ENCODE measurements at regions not wholly inside any gene's neighbourhood (a gene's known extent, or its start where the extent isn't known, plus 50 kb on each side); places are given as distances from the start of the nearest gene placed in this dataset.

- Histone ChIP-seq H2BK120ac (ENCODE audit: low read depth, low read length) (no peak overlapping the region), H3K56ac (ENCODE audit: extremely low read depth, insufficient read depth, low read length) (no peak overlapping the region), H3K4me3 (ENCODE audit: insufficient read depth, low read depth, low read length) (no peak overlapping the region), H3K9me1 (ENCODE audit: insufficient read depth, low read length) (no peaks in the 10 kb centered on the region), H2BK20ac (ENCODE audit: low read depth, low read length) (no peak overlapping the region), H4K20me1 (ENCODE audit: insufficient read depth, low read length) (no peaks in the 10 kb centered on the region), H3K4me2 (ENCODE audit: low read depth, low read length) (no peak overlapping the region), H4K8ac (ENCODE audit: low read depth in 2 of 2, low read length in 2 of 2) (no peak overlapping the region), H3K18ac (ENCODE audit: low read depth, low read length) (no peak overlapping the region), H3K79me1 (ENCODE audit: low read depth in 1 of 2, low read length in 2 of 2) (no peaks in the 10 kb centered on the region), H3K4me1 (ENCODE audit: control insufficient read depth, insufficient read depth, low read length) (no peaks in the 10 kb centered on the region), H2BK15ac (ENCODE audit: low read depth, low read length) (no peak overlapping the region), H3K36me3 (ENCODE audit: control insufficient read depth, insufficient read depth, low read length) (no peaks in the 10 kb centered on the region), H2AK5ac (ENCODE audit: low read depth, low read length) (no peak overlapping the region), H2BK5ac (ENCODE audit: low read depth, low read length, poor library complexity, severe bottlenecking) (no peak overlapping the region), H3K23ac (ENCODE audit: low read depth, low read length) (no peak overlapping the region), H3K14ac (replicated peaks; ENCODE audit: low read depth, low read length) (no peak overlapping the region), H3K9ac (ENCODE audit: low read depth, low read length) (no peak overlapping the region), H2AK9ac (replicated peaks; ENCODE audit: low read depth, low read length, poor library complexity) (no peak overlapping the region), H4K5ac (ENCODE audit: low read depth, low read length) (no peak overlapping the region), H2AFZ (replicated peaks; ENCODE audit: low read length, poor library complexity) (no peak overlapping the region), H3K4ac (ENCODE audit: low read depth, low read length) (no peak overlapping the region), H3K9me3 (ENCODE audit: control insufficient read depth, insufficient read depth, low read length) (peaks cover 5% of the 10 kb centered on the region), H3K27ac (ENCODE audit: insufficient read depth, low read length) (no peak overlapping the region), H4K91ac (ENCODE audit: insufficient read depth, low read depth, low read length) (no peak overlapping the region), H3K27me3 (ENCODE audit: control insufficient read depth, insufficient read depth, low read length) (no peaks in the 10 kb centered on the region)
- BruUV-seq (replicated peaks): no TSS peak
- DNase-seq: no peak
- in situ Hi-C loops (cut with MboI; ENCODE audit: low sequenced_read_pairs) (no loop called here), intact Hi-C loops (cut with micrococcal nuclease) (no loop called here), dilution Hi-C loops (cut with HindIII; ENCODE audit: low sequenced_read_pairs, unreplicated experiment) (no loop called here)
- no peak for ATAC-seq (ENCODE audit: low read depth)
- WGBS, 2 experiments (ENCODE audit: extremely low coverage in 2 of 2, insufficient read length in 1 of 2): no CpG with 5 or more reads among the region's 2 CpGs
- TF ChIP-seq MAFK (IDR thresholded peaks at IDR 0.05; ENCODE audit: low read depth, low read length): no peak
- no peak for TF ChIP-seq POLR2A (IDR thresholded peaks at IDR 0.05; ENCODE audit: low read depth, low read length)
- TF ChIP-seq CHD1 (IDR thresholded peaks at IDR 0.05; ENCODE audit: low read depth, low read length): no peak
- ChIA-PET CTCF (no interaction called here), POLR2A (ENCODE audit: unreplicated experiment) (no interaction called here)
Observed at GRCh38 chr3:31027914-31028313, 133.5 kb upstream of the GADL1 start.

Data from IMR-90 (cell line).